Endometrium (tissue), 2 donors: ENCODE measurements at regions not wholly inside any gene's neighbourhood (a gene's known extent, or its start where the extent isn't known, plus 50 kb on each side); places are given as distances from the start of the nearest gene placed in this dataset.
A peak's percentile ranks its signal among the peaks of the same experiment; 100 is the strongest.

Source experiments
- FAIRE-seq: peaks from 2 replicates; lab custom pipeline; 2012; peaks lifted over from hg19 to GRCh38; lab: Jason Lieb, UNC
- donor health status: control.
- donor health status: control.

GRCh38 chr4:171157462-171158082 is 655.6 kb upstream of the GALNTL6 start:
- no peak for FAIRE-seq

GRCh38 chr4:171142639-171143038 is 670.6 kb upstream of the GALNTL6 start:
- peak; percentile 90 for FAIRE-seq

GRCh38 chr4:171142045-171142444 is 671.2 kb upstream of the GALNTL6 start:
- FAIRE-seq: no peak

- FAIRE-seq: no peak
Measured at GRCh38 chr4:171130256-171130801, 682.9 kb upstream of the GALNTL6 start.

GRCh38 chr4:171118091-171118490 is 695.1 kb upstream of the GALNTL6 start:
- FAIRE-seq: peak; percentile 79

- no peak for FAIRE-seq
Measured at GRCh38 chr4:171117457-171117856, 695.7 kb upstream of the GALNTL6 start.

- FAIRE-seq: no peak
Measured at GRCh38 chr4:171101845-171102244, 711.4 kb upstream of the GALNTL6 start.

- no peak for FAIRE-seq
Measured at GRCh38 chr4:171087089-171087488, 726.1 kb upstream of the GALNTL6 start.

GRCh38 chr4:171067422-171067821 is 745.8 kb upstream of the GALNTL6 start:
- FAIRE-seq: no peak

- no peak for FAIRE-seq
Measured at GRCh38 chr4:171049380-171049779, 763.8 kb upstream of the GALNTL6 start.

GRCh38 chr4:171042989-171043524 is 770.1 kb upstream of the GALNTL6 start:
- no peak for FAIRE-seq

- FAIRE-seq: no peak
Measured at GRCh38 chr4:171035909-171036308, 777.3 kb upstream of the GALNTL6 start.

- no peak for FAIRE-seq
Measured at GRCh38 chr4:171031338-171031737, 781.9 kb upstream of the GALNTL6 start.

- no peak for FAIRE-seq
Measured at GRCh38 chr4:171025776-171026175, 787.4 kb upstream of the GALNTL6 start.

GRCh38 chr4:171025343-171025742 is 787.9 kb upstream of the GALNTL6 start:
- no peak for FAIRE-seq

GRCh38 chr4:171024720-171025303 is 788.4 kb upstream of the GALNTL6 start:
- FAIRE-seq: no peak

- FAIRE-seq: no peak
Measured at GRCh38 chr4:171022824-171023230, 790.4 kb upstream of the GALNTL6 start.

GRCh38 chr4:171017593-171017992 is 795.6 kb upstream of the GALNTL6 start:
- no peak for FAIRE-seq

- FAIRE-seq: peak; percentile 82
Measured at GRCh38 chr4:171016145-171016544, 797.1 kb upstream of the GALNTL6 start.

- FAIRE-seq: no peak
Measured at GRCh38 chr4:171015441-171015840, 797.8 kb upstream of the GALNTL6 start.

- no peak for FAIRE-seq
Measured at GRCh38 chr4:171007618-171008390, 805.4 kb upstream of the GALNTL6 start.

GRCh38 chr4:171002246-171002645 is 811.0 kb upstream of the GALNTL6 start:
- peak; percentile 83 for FAIRE-seq
